ENCODE measurements at regions not wholly inside any gene's neighbourhood (a gene's known extent, or its start where the extent isn't known, plus 50 kb on each side); places are given as distances from the start of the nearest gene placed in this dataset.

DNA sequence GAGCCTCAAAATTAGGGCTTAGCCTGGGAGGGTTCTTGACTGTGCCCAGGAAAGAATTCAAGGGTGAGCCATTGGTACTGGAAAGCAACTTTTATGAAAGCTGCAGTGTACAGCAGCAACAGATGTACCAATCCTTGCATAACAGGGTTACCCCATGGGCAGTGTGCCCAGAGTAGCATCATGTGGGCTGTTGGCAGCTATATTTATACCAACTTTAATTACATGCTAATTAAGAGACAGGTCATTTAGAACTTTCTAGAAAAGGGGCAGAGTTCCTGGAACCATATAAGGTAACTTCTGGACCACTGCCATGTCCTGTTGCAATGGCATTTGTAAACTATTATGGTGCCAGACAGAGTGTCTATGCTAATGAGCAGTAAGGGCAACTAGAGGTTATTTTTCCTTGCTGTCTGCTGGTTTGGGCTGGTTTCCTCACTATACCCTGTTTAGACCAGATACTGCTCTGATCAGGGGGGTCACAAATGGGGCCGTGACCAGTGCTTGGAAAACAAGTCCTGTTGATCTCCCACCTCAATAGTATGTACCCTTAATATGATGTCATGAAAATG is 1120.5 kb upstream of the RAG2 start:
- RAD21 ChIA-PET (ENCODE audit: low non-redundant PET in 1 of 2, low total read pairs in 2 of 2, uncharacterized antibody in 2 of 2, unreplicated experiment in 2 of 2), result no interaction called here

DNA sequence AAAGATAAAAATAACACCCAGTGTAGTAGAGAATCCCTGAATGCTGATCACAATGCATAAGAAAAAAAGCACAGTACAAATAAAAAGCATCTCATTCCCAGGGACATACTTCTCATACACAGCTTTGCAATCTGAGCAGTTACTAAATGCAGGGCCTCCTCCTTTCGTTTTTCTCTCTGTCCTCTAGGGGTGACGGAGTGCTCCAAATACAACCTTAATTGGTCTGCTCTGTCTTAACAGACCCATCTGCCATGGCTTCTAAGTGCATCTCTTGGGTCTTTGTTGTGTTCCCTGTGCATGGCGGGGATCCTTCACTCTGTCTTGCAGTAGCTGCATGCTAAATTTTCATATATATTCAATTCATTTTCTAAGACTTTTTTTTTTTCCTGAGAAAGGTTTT is 1114.2 kb upstream of the RAG2 start:
- intact Hi-C loops (cut with micrococcal nuclease), result no loop called here
- H3K9me3 ChIP-seq (ENCODE audit: control insufficient read depth in 1 of 2, insufficient read depth in 1 of 2, low read depth in 1 of 2, low read length in 2 of 2), result peaks cover 3 to 9% of the 10 kb centered on the region in 2 experiments; a peak in 2 of 4 replicates
- BruUV-seq (replicated peaks), result no TSS peak
- TF ChIP-seq FOSL1 (IDR thresholded peaks at IDR 0.05; ENCODE audit: low read depth) (no peak), SP1 (IDR thresholded peaks at IDR 0.05; ENCODE audit: low read depth) (no peak), SIN3A (IDR thresholded peaks at IDR 0.05; ENCODE audit: low read depth) (no peak), POLR2A (IDR thresholded peaks at IDR 0.05; ENCODE audit: borderline replicate concordance, extremely low read depth, insufficient read depth, insufficient read length) (no peak)
- H3K4me2 ChIP-seq (ENCODE audit: low read length), result no peak overlapping the region
- ChIA-PET RAD21 (ENCODE audit: low non-redundant PET in 1 of 2, low total read pairs in 2 of 2, uncharacterized antibody in 2 of 2, unreplicated experiment in 2 of 2) (no interaction called here), POLR2A (interaction anchor here (0.6 kb wide), 1 partner anchor 20 kb away, joined by 4 read pairs; no protein-coding TSS in a partner anchor), CTCF (no interaction called here)
- H2AFZ ChIP-seq (ENCODE audit: low read depth, low read length, poor library complexity, severe bottlenecking), result no peak overlapping the region
- no peaks in the 10 kb centered on the region for H4K20me1 ChIP-seq (ENCODE audit: insufficient read depth)
- H3K27me3 ChIP-seq (ENCODE audit: insufficient read depth, low read length), result no peaks in the 10 kb centered on the region
- no peak overlapping the region for H3K9ac ChIP-seq (ENCODE audit: low read length)
- no peak overlapping the region for H3K27ac ChIP-seq (ENCODE audit: low read depth, low read length)
- no peak for DNase-seq (ENCODE audit: low read depth, low spot score)
- H3K4me3 ChIP-seq (replicated peaks in 1 of 2; ENCODE audit: low read depth in 1 of 2, low read length in 2 of 2), result no peak overlapping the region
- H3K79me2 ChIP-seq (ENCODE audit: insufficient read depth, low read length), result no peaks in the 10 kb centered on the region
- ATAC-seq, result no peak
- H3K9me2 ChIP-seq (ENCODE audit: insufficient read depth), result no peaks in the 10 kb centered on the region
- no peaks in the 10 kb centered on the region for H3K36me3 ChIP-seq (ENCODE audit: control insufficient read depth in 1 of 2, insufficient read depth in 2 of 2, low read length in 2 of 2)
- H3K4me1 ChIP-seq (ENCODE audit: control insufficient read depth in 1 of 2, insufficient read depth in 2 of 2, low read length in 2 of 2), result no peaks in the 10 kb centered on the region

More for the DNA sequence above, 1120.5 kb upstream of the RAG2 start:
- Histone ChIP-seq H3K4me3 (replicated peaks in 1 of 2; ENCODE audit: low read depth in 1 of 2, low read length in 2 of 2) (no peak overlapping the region), H3K4me1 (ENCODE audit: control insufficient read depth in 1 of 2, insufficient read depth in 2 of 2, low read length in 2 of 2) (no peaks in the 10 kb centered on the region), H3K9me3 (ENCODE audit: control insufficient read depth in 1 of 2, insufficient read depth in 1 of 2, low read depth in 1 of 2, low read length in 2 of 2) (peaks cover 10 to 17% of the 10 kb centered on the region in 2 experiments; a peak in 2 of 4 replicates), H3K79me2 (ENCODE audit: insufficient read depth, low read length) (no peaks in the 10 kb centered on the region), H2AFZ (ENCODE audit: low read depth, low read length, poor library complexity, severe bottlenecking) (no peak overlapping the region), H3K9ac (ENCODE audit: low read length) (no peak overlapping the region), H4K20me1 (ENCODE audit: insufficient read depth) (no peaks in the 10 kb centered on the region), H3K27ac (ENCODE audit: low read depth, low read length) (no peak overlapping the region), H3K27me3 (ENCODE audit: insufficient read depth, low read length) (no peaks in the 10 kb centered on the region), H3K4me2 (ENCODE audit: low read length) (no peak overlapping the region), H3K36me3 (ENCODE audit: control insufficient read depth in 1 of 2, insufficient read depth in 2 of 2, low read length in 2 of 2) (no peaks in the 10 kb centered on the region), H3K9me2 (ENCODE audit: insufficient read depth) (no peaks in the 10 kb centered on the region)
- ChIA-PET POLR2A (no interaction called here), CTCF (no interaction called here)
- TF ChIP-seq POLR2AphosphoS5 (IDR thresholded peaks at IDR 0.05; ENCODE audit: low read depth, low read length) (no peak), ELF1 (IDR thresholded peaks at IDR 0.05; ENCODE audit: borderline replicate concordance, low read depth) (no peak), SP1 (IDR thresholded peaks at IDR 0.05; ENCODE audit: low read depth) (no peak), POLR2A (IDR thresholded peaks at IDR 0.05; ENCODE audit: borderline replicate concordance, extremely low read depth, insufficient read depth, insufficient read length) (no peak)
- TF ChIP-seq, protein P1, sequence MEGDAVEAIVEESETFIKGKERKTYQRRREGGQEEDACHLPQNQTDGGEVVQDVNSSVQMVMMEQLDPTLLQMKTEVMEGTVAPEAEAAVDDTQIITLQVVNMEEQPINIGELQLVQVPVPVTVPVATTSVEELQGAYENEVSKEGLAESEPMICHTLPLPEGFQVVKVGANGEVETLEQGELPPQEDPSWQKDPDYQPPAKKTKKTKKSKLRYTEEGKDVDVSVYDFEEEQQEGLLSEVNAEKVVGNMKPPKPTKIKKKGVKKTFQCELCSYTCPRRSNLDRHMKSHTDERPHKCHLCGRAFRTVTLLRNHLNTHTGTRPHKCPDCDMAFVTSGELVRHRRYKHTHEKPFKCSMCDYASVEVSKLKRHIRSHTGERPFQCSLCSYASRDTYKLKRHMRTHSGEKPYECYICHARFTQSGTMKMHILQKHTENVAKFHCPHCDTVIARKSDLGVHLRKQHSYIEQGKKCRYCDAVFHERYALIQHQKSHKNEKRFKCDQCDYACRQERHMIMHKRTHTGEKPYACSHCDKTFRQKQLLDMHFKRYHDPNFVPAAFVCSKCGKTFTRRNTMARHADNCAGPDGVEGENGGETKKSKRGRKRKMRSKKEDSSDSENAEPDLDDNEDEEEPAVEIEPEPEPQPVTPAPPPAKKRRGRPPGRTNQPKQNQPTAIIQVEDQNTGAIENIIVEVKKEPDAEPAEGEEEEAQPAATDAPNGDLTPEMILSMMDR (IDR thresholded peaks at IDR 0.05 in 2 of 3, conservative IDR thresholded peaks at IDR 0.05 in 1 of 3; ENCODE audit: borderline replicate concordance in 1 of 3, insufficient read depth in 1 of 3, low read depth in 2 of 3, low read length in 2 of 3), result no peak
- no peak for ATAC-seq
- BruUV-seq (replicated peaks), result no TSS peak
- no peak for DNase-seq (ENCODE audit: low read depth, low spot score)
- intact Hi-C loops (cut with micrococcal nuclease), result no loop called here
